ENCODE measurements at regions not wholly inside any gene's neighbourhood (a gene's known extent, or its start where the extent isn't known, plus 50 kb on each side); places are given as distances from the start of the nearest gene placed in this dataset.
"Not testable (repeated sequence)": the region's sequence is repeated elsewhere in the genome, so short reads cannot be mapped to it uniquely, and the experiment has no call there.

GRCh38 chr6:109255087-109255486 lies 127.2 kb downstream of the CD164 start:
- no peak for DNase-seq (ENCODE audit: low spot score)

DNA sequence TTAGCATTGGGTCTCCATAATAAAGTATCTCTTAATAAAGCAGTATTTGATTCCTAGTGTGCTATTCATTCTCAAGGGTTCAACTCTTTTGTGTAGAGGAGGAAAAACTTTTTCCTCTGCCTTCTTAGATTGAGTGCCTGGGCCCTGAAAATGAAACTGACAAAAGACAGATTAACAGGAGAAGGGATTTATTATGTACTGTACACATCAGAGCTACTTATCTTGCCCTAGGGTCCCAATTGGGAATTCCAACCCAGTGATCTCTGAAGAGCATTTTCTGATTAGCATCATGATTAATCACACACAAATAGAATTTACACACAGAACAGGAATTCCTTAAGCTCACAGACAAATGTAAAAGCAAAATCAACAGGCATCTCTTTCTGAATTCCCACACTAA lies 128.9 kb downstream of the CD164 start:
- DNase-seq (ENCODE audit: low spot score) = no peak

- DNase-seq (ENCODE audit: low spot score) = no peak
Observed at GRCh38 chr6:109252261-109253041, 129.8 kb downstream of the CD164 start.

GRCh38 chr6:109251839-109252238 lies 130.4 kb downstream of the CD164 start:
- DNase-seq (ENCODE audit: low spot score) = no peak

DNA sequence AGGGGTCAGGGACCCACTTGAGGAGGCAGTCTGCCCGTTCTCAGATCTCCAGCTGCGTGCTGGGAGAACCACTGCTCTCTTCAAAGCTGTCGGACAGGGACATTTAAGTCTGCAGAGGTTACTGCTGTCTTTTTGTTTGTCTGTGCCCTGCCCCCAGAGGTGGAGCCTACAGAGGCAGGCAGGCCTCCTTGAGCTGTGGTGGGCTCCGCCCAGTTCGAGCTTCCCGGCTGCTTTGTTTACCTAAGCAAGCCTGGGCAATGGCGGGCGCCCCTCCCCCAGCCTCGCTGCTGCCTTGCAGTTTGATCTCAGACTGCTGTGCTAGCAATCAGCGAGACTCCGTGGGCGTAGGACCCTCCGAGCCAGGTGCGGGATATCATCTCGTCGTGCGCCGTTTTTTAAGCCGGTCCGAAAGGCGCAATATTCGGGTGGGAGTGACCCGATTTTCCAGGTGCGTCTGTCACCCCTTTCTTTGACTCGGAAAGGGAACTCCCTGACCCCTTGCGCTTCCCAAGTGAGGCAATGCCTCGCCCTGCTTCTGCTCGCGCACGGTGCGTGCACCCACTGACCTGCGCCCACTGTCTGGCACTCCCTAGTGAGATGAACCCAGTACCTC lies 131.6 kb downstream of the CD164 start:
- DNase-seq (ENCODE audit: low spot score) = not testable (repeated sequence)

GRCh38 chr6:109243863-109244825 lies 138.1 kb downstream of the CD164 start:
- no peak for DNase-seq (ENCODE audit: low spot score)

DNA sequence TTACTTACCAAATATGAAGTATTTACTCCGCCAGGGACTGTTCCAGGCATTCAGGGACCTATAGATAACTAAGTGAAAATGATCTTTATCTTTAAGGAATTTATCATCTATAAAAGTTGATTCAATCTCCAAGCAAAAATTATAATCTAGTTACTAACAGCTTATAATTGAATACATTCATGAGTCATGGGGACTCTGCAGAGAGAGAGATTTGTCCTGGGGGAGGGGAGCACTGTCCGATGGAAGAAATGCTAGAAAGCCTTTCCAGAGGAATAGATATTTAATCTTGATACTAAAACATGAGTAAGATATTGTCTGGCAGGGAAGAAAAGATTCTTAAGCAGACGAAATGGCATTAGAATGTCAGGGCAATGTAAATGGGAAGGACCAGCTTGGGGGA lies 139.3 kb downstream of the CD164 start:
- no peak for DNase-seq (ENCODE audit: low spot score)

DNA sequence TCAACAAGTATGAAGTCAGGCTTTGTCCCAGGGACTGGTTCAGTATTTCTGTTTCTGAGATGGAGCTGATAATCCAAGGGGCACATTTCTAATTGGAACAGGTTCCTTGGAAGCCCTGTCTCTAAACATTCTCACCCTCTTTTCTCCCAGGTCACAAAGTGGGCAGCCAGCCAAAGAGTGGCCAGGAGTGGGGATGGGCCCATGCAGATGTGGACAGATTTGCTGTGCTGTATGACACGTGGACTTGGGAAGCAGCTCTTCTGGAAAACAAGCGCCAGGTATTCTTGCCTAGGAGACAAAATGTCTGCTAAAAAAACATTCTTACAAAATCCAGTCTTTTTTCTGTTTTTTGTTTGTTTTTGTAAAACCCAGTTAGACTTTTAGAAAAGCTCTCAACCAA lies 140.2 kb downstream of the CD164 start:
- DNase-seq (ENCODE audit: low spot score) = no peak

DNA sequence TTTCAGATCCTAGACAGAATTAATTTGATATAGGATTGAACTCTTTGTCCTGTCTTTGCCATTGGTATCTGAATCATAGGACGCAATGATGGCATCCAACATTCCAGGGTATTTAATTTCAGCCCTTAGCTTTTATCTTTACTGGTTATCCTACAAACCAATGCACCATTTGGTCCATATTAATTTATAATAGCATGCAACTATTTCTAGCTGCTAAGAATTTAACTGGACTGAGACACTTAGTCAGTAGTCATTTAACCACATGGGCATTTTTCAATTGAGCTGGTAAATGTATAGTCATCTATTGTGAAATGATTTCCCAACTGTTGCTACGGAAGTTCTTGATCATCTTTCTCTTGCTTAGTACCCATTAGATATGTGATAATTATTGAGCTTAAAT lies 141.1 kb downstream of the CD164 start:
- DNase-seq (ENCODE audit: low spot score) = no peak

GRCh38 chr6:109240370-109241084 lies 141.7 kb downstream of the CD164 start:
- DNase-seq (ENCODE audit: low spot score) = no peak

- DNase-seq (ENCODE audit: low spot score) = no peak
Observed at GRCh38 chr6:109239651-109240321, 142.5 kb downstream of the CD164 start.

- DNase-seq (ENCODE audit: low spot score) = no peak
Observed at GRCh38 chr6:109239160-109239559, 143.1 kb downstream of the CD164 start.

DNA sequence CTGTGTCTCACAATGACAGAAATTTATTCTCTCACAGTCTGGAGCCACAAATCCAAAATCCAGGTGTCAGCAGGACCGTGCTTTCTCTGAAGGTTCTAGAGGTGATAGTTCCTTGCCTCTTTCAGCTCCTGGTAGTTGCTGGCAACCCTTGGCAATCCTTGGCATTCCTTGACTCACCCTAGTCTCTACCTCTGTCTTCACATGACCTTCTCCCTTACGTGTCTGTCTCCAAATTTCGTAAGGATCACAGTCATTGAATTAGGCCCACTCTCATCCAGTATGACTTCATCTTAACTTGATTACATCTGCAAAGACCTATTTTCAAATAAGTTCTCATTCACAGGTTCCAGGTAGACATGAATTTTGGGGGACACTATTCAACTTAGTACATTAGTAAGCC lies 143.1 kb downstream of the CEP57L1 start:
- no peak for DNase-seq (ENCODE audit: low spot score)

GRCh38 chr6:109237986-109238329 lies 142.7 kb downstream of the CEP57L1 start:
- no peak for DNase-seq (ENCODE audit: low spot score)

- no peak for DNase-seq (ENCODE audit: low spot score)
Observed at GRCh38 chr6:109237077-109237985, 142.0 kb downstream of the CEP57L1 start.

GRCh38 chr6:109236115-109237076 lies 141.1 kb downstream of the CEP57L1 start:
- DNase-seq (ENCODE audit: low spot score) = peak; percentile 89

- no peak for DNase-seq (ENCODE audit: low spot score)
Observed at GRCh38 chr6:109235481-109236038, 140.3 kb downstream of the CEP57L1 start.

DNA sequence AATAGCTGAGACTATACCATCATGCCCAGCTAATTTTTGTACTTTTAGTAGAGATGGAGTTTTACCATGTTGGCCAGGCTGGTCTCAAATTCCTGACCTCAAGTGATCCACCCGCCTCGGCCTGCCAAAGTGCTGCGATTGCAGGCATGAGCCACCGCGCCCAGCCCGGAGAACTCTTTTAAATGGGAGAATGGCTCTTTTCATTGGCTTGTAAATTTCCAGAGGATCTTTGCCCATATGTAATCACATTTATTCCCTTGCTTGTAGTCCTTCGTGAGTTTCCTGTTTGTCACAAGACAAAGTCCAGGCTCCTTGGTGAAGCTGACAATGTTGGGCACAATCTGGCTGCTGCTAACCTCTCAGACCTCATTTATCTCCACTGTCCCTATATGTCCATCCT lies 135.1 kb downstream of the CEP57L1 start:
- DNase-seq (ENCODE audit: low spot score) = no peak

Measured in SK-N-DZ (cell line).